Peyer's patch (tissue), 4 donors: ENCODE measurements at regions not wholly inside any gene's neighbourhood (a gene's known extent, or its start where the extent isn't known, plus 50 kb on each side); places are given as distances from the start of the nearest gene placed in this dataset.

ENCODE experiments used
- CTCF ChIP-seq, 6 experiments: fragments of 450-650 bp in 4 of 6; fragments of 200-600 bp in 2 of 6; sonication (generic) in 1 of 6; IDR thresholded peaks; one replicate each; pipeline ENCODE4 v1.5.1; 2017 to 2019; ENCODE audit warnings: antibody characterized with exemption in 6 of 6, mild to moderate bottlenecking in 3 of 6, moderate library complexity in 1 of 6
- POLR2A ChIP-seq, 2 donors: fragments of 450-650 bp; IDR thresholded peaks; one replicate each; pipeline ENCODE4 v1.5.1; 2017; ENCODE audit warnings: antibody characterized with exemption in 2 of 2, mild to moderate bottlenecking in 2 of 2, moderate library complexity in 2 of 2

GRCh38 chr12:114245555-114245954 is 160.4 kb downstream of the TBX5 start:
- TF ChIP-seq CTCF (IDR thresholded peaks at IDR 0.05) (no peak), POLR2A (IDR thresholded peaks at IDR 0.05) (no peak)
